ENCODE measurements at regions not wholly inside any gene's neighbourhood (a gene's known extent, or its start where the extent isn't known, plus 50 kb on each side); places are given as distances from the start of the nearest gene placed in this dataset.
"Not testable (repeated sequence)": the region's sequence is repeated elsewhere in the genome, so short reads cannot be mapped to it uniquely, and the experiment has no call there.

DNA sequence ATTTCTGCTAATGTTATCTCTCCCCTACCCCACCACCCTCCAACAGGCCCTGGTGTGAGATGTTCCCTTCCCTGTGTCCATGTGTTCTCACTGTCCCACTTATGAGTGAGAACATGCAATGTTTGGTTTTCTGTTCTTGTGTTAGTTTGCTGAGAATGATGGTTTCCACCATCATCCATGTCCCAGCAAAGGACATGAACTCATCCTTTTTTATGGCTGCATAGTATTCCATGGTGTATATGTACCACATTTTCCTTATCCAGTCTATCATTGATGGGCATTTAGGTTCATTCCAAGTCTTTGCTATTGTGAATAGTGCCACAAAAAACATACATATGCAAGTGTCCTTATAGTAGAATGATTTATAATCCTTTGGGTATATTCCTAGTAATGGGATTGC is 104.5 kb downstream of the ZNF33B start:
- H3K4me3 ChIP-seq; H3K9me3 ChIP-seq; in situ Hi-C loops (cut with MboI; ENCODE audit: low sequenced_read_pairs); DNase-seq (ENCODE audit: low spot score in 2 of 2); H3K27me3 ChIP-seq (ENCODE audit: low read depth); H3K4me1 ChIP-seq; H3K36me3 ChIP-seq (replicated peaks): not testable (repeated sequence)

DNA sequence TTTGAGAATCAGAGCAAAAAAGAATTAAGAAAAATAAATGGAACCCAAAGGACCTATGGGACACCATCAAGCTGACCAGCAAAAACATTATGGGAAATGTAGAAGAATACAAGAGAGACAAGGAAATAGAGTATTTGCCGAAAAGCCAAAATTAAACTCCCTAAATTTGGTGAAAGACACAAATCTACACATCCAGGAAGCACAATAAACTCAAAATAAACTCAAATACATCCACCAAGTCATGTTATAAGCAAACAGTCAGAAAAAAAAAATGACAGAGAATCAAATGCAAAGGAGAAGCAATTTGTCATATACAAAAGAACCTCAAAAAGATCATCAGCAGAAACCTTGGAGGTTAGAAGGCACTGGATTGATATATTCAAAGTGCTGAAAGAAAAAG is 105.4 kb downstream of the ZNF33B start:
- no peaks in the 10 kb centered on the region for H3K4me1 ChIP-seq
- no peak for DNase-seq (ENCODE audit: low spot score in 2 of 2)
- H3K36me3 ChIP-seq (replicated peaks) = no peaks in the 10 kb centered on the region
- H3K27me3 ChIP-seq (ENCODE audit: low read depth) = no peaks in the 10 kb centered on the region
- H3K9me3 ChIP-seq = peaks cover 2% of the 10 kb centered on the region; the same call in 1 of the 2 replicates
- H3K4me3 ChIP-seq = no peak overlapping the region
- in situ Hi-C loops (cut with MboI; ENCODE audit: low sequenced_read_pairs) = no loop called here

DNA sequence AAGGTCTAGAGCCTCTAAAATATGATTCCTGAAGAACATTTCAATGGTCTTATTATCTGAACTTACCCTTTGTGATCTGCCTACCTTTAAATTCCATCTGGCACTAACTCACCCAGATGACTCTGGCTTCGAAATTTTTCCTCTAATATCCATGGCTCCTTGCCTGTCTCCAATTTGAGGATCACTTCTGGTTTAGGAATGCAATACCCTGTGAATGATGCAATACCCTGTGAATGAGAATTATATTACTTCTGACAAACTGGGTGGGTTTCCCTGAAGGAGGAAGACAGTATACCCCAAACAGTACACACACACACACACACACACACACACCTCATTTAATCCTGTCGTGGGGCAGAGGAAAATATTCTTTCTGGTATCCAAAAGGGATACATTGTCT is 115.3 kb downstream of the ZNF33B start:
- DNase-seq (ENCODE audit: low spot score in 2 of 2) = no peak
- peaks cover 25% of the 10 kb centered on the region for H3K36me3 ChIP-seq (replicated peaks)
- H3K27me3 ChIP-seq (ENCODE audit: low read depth) = no peaks in the 10 kb centered on the region
- peaks cover 21% of the 10 kb centered on the region for H3K9me3 ChIP-seq
- in situ Hi-C loops (cut with MboI; ENCODE audit: low sequenced_read_pairs) = no loop called here
- H3K4me3 ChIP-seq = no peak overlapping the region
- no peaks in the 10 kb centered on the region for H3K4me1 ChIP-seq

DNA sequence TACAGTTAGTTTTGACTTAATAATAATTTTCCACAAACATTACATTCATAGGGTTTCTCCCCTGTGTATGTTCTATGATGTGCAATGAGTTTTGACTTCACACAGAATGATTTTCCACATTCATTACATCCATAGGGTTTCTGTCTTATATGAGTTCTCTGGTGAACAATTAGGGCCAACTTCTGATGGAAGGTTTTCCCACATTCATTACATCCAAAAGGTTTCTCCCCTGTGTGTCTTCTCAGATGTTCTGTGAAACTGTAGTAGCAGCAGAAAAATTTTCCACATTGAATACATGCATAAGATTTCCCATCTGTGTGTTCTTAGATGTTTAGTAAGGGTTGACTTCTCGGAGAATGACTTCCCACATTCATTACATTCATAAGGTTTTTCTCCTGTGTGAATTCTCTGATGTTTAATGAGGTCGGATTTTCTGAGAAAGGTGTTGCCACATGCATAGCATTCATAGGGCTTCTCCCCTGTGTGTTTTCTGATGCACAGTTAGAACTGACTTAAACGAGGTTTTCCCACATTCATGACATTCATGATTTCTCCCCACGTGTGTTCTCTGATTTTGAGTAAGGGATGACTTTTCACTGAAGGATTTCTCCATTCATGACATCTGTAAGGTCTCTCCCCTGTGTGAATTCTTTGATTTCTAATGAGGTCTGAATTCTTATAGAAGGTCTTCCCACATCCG is 118.5 kb downstream of the ZNF33B start:
- Histone ChIP-seq H3K4me1 (no peaks in the 10 kb centered on the region), H3K4me3 (no peak overlapping the region), H3K27me3 (ENCODE audit: low read depth) (no peaks in the 10 kb centered on the region), H3K9me3 (peaks cover 26% of the 10 kb centered on the region), H3K36me3 (replicated peaks) (peaks cover 25% of the 10 kb centered on the region)
- DNase-seq (ENCODE audit: low spot score in 2 of 2) = no peak
- in situ Hi-C loops (cut with MboI; ENCODE audit: low sequenced_read_pairs) = no loop called here

DNA sequence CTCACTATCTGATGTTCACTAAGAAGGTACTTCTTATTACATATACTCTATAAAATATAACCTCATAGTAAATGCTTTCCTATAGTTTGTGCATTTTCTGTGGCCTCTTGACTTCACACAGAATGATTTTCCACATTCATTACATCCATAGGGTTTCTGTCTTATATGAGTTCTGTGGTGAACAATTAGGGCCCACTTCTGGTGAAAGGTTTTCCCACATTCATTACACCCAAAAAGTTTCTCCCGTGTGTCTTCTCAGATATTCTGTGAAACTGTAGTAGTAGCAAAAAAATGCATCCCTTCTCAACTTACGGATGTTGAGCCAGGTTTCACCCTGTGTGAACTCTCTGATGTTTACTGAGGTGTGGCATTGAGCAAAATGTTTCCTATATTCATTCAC is 119.3 kb downstream of the ZNF33B start:
- in situ Hi-C loops (cut with MboI; ENCODE audit: low sequenced_read_pairs) = no loop called here
- no peak for DNase-seq (ENCODE audit: low spot score in 2 of 2)
- H3K4me1 ChIP-seq = no peaks in the 10 kb centered on the region
- peaks cover 26% of the 10 kb centered on the region for H3K9me3 ChIP-seq
- peaks cover 25% of the 10 kb centered on the region for H3K36me3 ChIP-seq (replicated peaks)
- H3K27me3 ChIP-seq (ENCODE audit: low read depth) = no peaks in the 10 kb centered on the region
- no peak overlapping the region for H3K4me3 ChIP-seq

DNA sequence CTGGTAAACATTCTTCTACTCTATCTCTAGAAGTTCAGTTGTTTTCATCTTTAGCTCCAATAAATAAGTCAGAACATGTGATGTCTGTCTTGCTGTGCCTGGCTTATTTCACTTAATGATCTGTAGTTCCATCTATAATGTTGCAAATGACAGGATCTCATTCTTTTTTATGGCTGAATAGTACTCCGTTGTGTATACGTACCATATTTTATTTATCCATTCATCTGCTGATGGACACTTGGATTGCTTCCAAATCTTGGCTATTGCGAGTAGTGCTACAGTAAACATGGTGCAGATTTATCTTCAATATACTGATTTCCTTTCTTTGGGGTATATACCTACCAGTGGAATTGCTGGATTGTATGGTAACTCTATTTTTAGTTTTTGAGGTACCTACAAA is 124.4 kb downstream of the ZNF33B start:
- H3K4me1 ChIP-seq = no peaks in the 10 kb centered on the region
- H3K36me3 ChIP-seq (replicated peaks) = no peaks in the 10 kb centered on the region
- H3K4me3 ChIP-seq = no peak overlapping the region
- H3K27me3 ChIP-seq (ENCODE audit: low read depth) = no peaks in the 10 kb centered on the region
- peaks cover 12% of the 10 kb centered on the region; the same call in 1 of the 2 replicates for H3K9me3 ChIP-seq
- in situ Hi-C loops (cut with MboI; ENCODE audit: low sequenced_read_pairs) = no loop called here
- DNase-seq (ENCODE audit: low spot score in 2 of 2) = no peak

DNA sequence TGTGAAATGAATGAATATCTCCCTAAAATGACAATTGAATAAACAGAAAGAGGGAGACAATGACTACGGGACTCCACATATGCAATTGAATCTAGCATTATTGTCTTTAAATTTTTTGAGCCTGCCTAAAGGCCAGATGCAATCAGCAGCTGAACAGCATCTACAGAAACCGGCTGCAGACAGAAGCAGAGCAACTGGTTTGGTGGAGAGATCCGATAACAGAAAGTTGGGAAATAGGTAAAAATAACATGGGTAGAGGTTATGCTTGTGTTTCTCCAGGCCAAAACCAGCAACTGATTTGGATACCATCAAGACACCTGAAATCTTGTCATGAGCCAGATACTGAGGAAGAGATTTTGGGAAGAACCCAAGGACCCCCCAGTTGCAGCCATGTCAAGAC is 146.6 kb downstream of the ZNF33B start:
- H3K36me3 ChIP-seq (replicated peaks) = no peaks in the 10 kb centered on the region
- no peak for DNase-seq (ENCODE audit: low spot score in 2 of 2)
- H3K9me3 ChIP-seq = no peaks in the 10 kb centered on the region

DNA sequence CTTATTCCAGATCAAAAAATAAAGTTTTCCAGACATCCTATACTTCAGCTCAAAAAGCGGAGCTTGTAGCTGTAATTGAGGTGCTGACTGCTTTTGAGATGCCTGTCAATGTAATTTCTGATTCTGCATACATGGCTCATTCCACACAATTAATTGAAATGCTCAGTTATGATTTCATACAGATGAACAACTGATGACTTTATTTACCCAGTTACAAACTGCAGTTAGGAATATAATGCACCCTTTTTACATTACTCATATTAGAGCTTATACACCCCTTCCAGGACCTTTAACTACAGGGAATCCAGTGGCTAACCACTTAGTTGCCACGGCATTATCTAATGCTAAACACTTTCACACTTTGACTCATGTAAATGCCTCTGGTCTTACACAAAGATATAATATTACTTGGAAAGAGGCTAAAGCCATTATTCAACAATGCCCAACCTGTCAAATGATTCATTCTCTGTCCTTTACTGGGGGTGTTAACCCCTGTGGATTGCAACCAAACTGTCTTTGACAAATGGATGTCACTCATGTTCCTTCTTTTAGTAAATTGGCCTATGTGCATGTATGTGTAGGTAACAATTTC is 147.3 kb downstream of the ZNF33B start:
- no peak for DNase-seq (ENCODE audit: low spot score in 2 of 2)
- Histone ChIP-seq H3K4me3 (no peak overlapping the region), H3K36me3 (replicated peaks) (no peaks in the 10 kb centered on the region)

More for the DNA sequence above, 146.6 kb downstream of the ZNF33B start:
- Histone ChIP-seq H3K27me3 (ENCODE audit: low read depth) (peaks cover 6% of the 10 kb centered on the region; the same call in 1 of the 2 replicates), H3K4me1 (no peaks in the 10 kb centered on the region), H3K4me3 (no peak overlapping the region)
- in situ Hi-C loops (cut with MboI; ENCODE audit: low sequenced_read_pairs) = no loop called here

DNA sequence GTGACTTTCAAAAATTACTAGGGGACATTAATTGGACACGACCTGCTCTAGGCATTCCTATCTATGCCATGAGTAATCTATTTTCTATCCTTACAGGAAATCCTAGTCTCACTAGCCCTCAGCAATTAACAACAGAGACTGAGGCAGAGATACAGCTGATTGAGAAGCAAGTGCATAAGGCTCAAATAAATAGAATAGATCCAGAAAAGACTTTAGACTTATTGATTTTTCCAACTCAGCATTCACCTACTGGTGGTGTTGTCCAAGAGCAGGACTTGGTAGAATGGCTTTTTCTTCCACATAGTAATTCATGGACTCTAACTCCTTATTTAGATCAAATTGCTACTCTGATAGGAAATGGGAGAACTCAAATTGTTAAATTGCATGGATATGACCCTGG is 148.0 kb downstream of the ZNF33B start:
- no peak overlapping the region for H3K4me3 ChIP-seq
- H3K27me3 ChIP-seq (ENCODE audit: low read depth) = peaks cover 6% of the 10 kb centered on the region; the same call in 1 of the 2 replicates
- H3K4me1 ChIP-seq = no peaks in the 10 kb centered on the region
- no peak for DNase-seq (ENCODE audit: low spot score in 2 of 2)
- in situ Hi-C loops (cut with MboI; ENCODE audit: low sequenced_read_pairs) = no loop called here
- no peaks in the 10 kb centered on the region for H3K9me3 ChIP-seq
- no peaks in the 10 kb centered on the region for H3K36me3 ChIP-seq (replicated peaks)

More for the DNA sequence above, 147.3 kb downstream of the ZNF33B start:
- in situ Hi-C loops (cut with MboI; ENCODE audit: low sequenced_read_pairs) = no loop called here
- H3K4me1 ChIP-seq = no peaks in the 10 kb centered on the region
- no peaks in the 10 kb centered on the region for H3K9me3 ChIP-seq
- peaks cover 6% of the 10 kb centered on the region; the same call in 1 of the 2 replicates for H3K27me3 ChIP-seq (ENCODE audit: low read depth)

DNA sequence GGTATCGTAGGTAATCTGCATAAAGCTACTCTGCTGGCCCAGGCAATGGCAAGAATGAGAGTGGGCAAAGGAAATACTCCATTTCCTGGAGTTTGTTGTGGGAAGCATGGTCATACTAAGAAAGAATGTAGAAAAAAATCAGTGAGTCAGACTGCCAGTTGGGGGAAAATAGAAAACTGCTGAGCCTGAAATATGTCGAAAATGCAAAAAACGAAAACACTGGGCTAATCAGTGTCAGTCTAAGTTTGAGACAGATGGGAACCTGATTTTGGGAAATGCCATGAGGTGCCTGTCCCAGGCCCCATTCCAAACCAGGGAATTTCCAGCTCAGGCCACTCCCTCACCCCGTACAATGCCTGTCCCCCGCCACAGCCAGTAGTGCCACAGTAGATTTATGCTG is 150.0 kb downstream of the ZNF33B start:
- in situ Hi-C loops (cut with MboI; ENCODE audit: low sequenced_read_pairs) = no loop called here
- Histone ChIP-seq H3K4me3 (no peak overlapping the region), H3K27me3 (ENCODE audit: low read depth) (peaks cover 6% of the 10 kb centered on the region; the same call in 1 of the 2 replicates), H3K36me3 (replicated peaks) (no peaks in the 10 kb centered on the region), H3K4me1 (no peaks in the 10 kb centered on the region), H3K9me3 (no peaks in the 10 kb centered on the region)
- no peak for DNase-seq (ENCODE audit: low spot score in 2 of 2)

DNA sequence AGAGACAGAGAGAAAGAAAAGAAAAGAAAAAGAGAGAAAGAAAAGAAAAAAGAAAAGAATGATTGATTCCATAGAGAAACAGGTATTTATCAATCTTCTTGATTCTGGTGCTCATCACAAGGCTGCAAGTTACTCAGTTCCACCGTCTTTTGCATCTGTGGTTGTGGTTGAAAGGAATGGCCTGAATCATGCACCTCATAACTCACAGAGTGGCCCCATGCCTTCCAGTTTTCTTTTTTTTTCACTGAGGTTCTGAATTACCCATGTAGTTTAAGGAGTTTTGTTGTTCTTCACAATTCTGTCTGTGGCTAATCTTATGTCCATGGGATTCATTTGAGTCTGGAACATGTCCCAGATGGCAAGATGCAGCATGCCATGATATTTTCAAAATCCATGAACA is 156.0 kb downstream of the ZNF33B start:
- DNase-seq (ENCODE audit: low spot score in 2 of 2) = no peak
- Histone ChIP-seq H3K9me3 (no peaks in the 10 kb centered on the region), H3K4me1 (no peaks in the 10 kb centered on the region), H3K27me3 (ENCODE audit: low read depth) (no peaks in the 10 kb centered on the region), H3K4me3 (no peak overlapping the region), H3K36me3 (replicated peaks) (no peaks in the 10 kb centered on the region)
- in situ Hi-C loops (cut with MboI; ENCODE audit: low sequenced_read_pairs) = no loop called here

DNA sequence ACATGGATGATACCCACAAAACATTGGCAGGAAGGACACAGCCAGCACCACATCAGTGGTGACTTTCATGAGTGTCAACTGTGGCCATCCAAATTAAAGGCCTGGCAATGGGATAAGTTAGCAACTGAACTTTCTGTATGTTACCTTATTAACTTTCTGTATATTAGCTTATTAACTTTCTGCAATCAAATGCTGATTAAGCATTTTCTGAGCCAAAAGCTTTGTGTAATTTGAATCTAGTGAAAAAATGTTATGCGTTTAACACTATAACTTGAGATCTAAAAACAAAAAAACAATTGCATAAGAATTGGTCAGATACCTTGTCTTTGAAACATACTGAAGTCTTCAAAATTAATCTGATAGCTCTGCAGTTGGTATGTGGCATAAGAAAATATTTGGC is 159.3 kb downstream of the ZNF33B start:
- no peaks in the 10 kb centered on the region for H3K27me3 ChIP-seq (ENCODE audit: low read depth)
- H3K9me3 ChIP-seq = no peaks in the 10 kb centered on the region
- in situ Hi-C loops (cut with MboI; ENCODE audit: low sequenced_read_pairs) = no loop called here
- H3K4me3 ChIP-seq = no peak overlapping the region
- DNase-seq (ENCODE audit: low spot score in 2 of 2) = no peak
- no peaks in the 10 kb centered on the region for H3K4me1 ChIP-seq
- no peaks in the 10 kb centered on the region for H3K36me3 ChIP-seq (replicated peaks)

DNA sequence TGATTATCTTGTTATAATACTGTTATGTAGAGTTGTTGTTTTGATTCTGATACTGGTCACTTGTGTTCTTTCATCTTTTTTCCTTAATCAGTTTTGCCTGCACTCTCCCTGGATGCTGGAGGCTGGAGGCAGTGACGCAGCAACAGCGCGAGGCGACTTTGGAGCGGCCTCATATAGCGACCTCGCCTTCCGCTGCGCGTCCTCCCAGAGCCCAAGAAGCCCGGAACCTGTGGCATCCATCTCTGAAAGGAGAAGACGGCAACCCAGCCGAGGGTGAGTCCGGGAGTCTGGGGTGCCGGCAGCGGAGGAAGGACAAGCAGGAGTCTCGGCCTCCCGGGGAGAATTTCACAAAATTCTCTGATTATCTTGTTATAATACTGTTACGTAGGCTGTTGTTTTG is 161.2 kb downstream of the ZNF33B start:
- in situ Hi-C loops (cut with MboI; ENCODE audit: low sequenced_read_pairs) = no loop called here
- DNase-seq (ENCODE audit: low spot score in 2 of 2) = no peak
- Histone ChIP-seq H3K27me3 (ENCODE audit: low read depth) (no peaks in the 10 kb centered on the region), H3K9me3 (no peaks in the 10 kb centered on the region), H3K4me3 (no peak overlapping the region), H3K4me1 (no peaks in the 10 kb centered on the region), H3K36me3 (replicated peaks) (no peaks in the 10 kb centered on the region)

DNA sequence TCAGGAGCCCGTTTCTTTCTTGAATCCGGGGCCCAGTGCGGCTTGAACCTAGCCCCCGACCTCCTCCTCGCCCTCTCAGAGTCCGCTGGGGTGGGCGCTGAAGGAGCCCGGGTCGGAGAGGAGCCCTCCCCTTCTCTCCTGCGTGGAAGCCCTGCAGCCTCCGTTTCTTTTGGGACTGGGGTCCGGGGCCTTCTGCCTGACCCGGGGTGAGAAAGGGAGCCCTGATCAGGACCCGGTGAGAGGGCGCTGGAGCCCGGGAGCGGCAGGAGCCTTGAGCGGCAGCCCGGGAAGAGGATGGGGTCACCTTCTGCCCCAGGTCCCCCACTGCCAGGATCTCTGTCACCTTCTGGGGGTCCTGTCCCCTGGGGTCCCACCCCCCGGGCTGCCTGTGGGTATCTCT is 162.3 kb downstream of the ZNF33B start:
- no peak overlapping the region for H3K4me3 ChIP-seq
- in situ Hi-C loops (cut with MboI; ENCODE audit: low sequenced_read_pairs) = no loop called here
- no peaks in the 10 kb centered on the region for H3K36me3 ChIP-seq (replicated peaks)
- H3K27me3 ChIP-seq (ENCODE audit: low read depth) = no peaks in the 10 kb centered on the region
- H3K9me3 ChIP-seq = no peaks in the 10 kb centered on the region
- no peak for DNase-seq (ENCODE audit: low spot score in 2 of 2)
- no peaks in the 10 kb centered on the region for H3K4me1 ChIP-seq
